HG03439 (cell line): ENCODE measurements at regions not wholly inside any gene's neighbourhood (a gene's known extent, or its start where the extent isn't known, plus 50 kb on each side); places are given as distances from the start of the nearest gene placed in this dataset.
"Not testable (repeated sequence)": the region's sequence is repeated elsewhere in the genome, so short reads cannot be mapped to it uniquely, and the experiment has no call there.

Experiments used
- ATAC-seq: cut with Tn5 transposase; IDR thresholded peaks from one replicate; pipeline ENCODE4 v1.9.1; 2021; ENCODE audit warnings: mild to moderate bottlenecking, moderate library complexity; ENCODE audit not compliant: unreplicated experiment

DNA sequence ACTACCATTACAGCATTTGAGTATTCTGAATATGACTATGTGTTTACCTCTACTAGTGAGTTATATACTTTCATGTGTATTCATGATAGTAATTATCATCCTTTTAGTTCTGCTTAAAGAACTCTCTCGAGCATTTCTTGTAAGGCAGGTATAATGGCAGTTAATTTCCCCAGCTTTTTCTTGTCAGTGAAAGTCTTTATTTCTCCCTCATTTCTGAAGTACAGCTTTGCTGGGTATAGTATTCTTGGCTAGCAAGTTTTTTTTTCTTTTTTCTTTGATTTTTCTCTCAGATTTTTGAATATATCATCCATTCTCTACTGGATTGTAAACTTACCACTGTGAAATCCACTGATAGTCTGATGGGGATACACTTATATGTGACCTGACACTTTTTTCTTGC, 165.9 kb upstream of the ARHGAP5 start:
- ATAC-seq: no peak

DNA sequence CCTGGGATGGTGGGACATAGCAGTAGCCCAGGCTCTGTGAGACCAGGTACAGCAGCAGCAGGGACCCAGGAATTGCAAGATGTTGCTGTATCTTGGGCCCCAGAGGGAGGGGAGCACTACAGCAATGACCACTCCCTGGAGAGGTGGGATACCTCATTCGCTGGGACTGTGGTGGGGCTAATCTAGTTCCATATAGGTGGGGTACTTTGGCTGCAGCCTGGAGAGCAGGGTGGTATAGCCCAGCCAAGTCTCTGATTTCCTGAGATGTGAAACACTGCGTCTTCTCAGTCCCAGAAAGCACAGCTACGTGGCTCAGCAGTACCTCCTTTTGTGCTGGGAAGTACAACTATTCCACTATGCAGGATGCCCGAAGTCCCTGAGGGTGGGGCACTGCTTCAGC, 163.7 kb upstream of the ARHGAP5 start:
- ATAC-seq: no peak

DNA sequence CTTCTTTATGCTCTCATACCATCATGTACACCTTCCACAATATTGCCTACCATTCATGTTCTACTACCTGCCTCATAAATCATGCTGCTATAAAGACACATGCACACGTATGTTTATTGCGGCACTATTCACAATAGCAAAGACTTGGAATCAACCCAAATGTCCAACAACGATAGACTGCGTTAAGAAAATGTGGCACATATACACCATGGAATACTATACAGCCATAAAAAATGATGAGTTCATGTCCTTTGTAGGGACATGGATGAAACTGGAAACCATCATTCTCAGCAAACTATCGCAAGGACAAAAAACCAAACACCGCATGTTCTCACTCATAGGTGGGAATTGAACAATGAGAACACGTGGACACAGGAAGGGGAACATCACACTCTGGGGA, 158.8 kb upstream of the ARHGAP5 start:
- ATAC-seq: not testable (repeated sequence)

DNA sequence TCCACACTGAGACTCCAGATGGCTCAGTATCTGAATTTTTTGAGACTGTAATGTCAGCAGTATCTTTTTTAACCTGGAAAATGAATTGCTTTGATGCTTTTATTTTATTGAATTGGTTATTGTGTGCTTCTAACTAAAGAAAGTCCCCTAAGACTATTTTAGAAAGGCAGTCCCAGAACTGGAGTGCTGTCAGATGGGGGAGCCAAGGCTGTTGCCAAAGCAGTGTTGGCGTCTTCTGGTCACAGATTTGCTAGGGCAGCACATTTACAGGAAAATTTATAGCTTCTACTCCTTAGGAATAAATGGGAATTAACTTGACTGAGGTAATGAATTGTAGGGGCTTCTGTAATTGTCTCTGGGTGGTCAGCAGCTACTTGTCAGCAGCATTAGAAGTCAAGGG, 157.1 kb upstream of the ARHGAP5 start:
- ATAC-seq: no peak

GRCh38 chr14:31920989-31921650, 156.0 kb upstream of the ARHGAP5 start:
- ATAC-seq: no peak

GRCh38 chr14:31921721-31922120, 155.4 kb upstream of the ARHGAP5 start:
- ATAC-seq: no peak

DNA sequence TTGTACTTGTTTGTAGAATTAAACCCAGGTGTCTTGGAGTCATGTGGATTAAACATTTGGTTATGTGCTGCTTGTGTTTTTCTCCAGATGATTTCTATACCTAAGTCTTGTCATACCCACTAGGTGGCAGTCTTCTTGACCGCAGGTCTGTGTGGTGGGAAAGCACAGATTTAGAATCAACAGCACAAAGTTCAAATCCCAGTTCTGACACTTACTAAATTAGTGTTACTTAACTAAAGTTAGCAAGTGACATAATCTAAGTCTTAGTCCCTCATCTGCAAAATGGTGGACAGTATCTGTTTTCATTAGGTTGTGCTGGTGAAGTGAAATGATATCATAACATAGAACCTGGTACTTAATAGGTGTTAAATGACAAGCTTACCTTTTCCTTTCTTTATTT, 151.0 kb upstream of the ARHGAP5 start:
- no peak for ATAC-seq

- no peak for ATAC-seq
Measured at GRCh38 chr14:31926652-31927347, 150.3 kb upstream of the ARHGAP5 start.

GRCh38 chr14:31927348-31927832, 149.7 kb upstream of the ARHGAP5 start:
- no peak for ATAC-seq

- ATAC-seq: no peak
Measured at GRCh38 chr14:31930070-31930469, 147.0 kb upstream of the ARHGAP5 start.

DNA sequence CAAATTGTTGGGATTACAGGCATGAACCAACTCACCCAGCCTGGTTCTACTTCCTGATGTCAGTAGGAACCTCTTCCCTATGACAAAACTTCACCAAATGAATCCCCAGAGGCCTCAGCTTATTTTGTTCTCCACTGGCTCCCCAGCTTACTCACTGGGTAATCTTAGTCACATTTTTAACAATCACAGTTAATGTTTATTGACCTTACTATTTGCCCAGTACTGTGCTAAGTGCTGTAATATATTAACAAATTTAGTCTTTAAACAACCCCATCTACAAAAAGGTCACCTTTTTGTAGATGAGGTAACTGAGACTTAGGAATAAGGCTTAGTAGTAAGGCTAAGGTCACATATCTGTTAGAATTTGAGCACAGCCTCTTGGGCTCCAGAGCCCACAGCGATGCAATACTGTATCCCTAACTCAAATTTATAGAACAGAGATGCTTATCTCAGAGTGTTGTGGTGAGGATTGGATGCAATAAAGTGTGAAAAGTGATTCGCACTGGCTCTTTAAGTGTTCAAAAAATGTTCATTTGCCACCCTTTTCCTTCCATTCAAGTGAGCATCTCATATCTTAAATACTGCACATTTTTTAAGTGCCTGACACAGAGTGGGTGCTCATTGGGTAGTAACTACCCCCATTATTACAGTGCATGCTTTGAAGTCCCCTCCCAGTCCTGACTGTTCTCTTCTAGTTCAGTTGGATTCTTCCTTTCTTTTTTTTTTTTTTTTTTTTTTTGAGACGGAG, 146.4 kb upstream of the ARHGAP5 start:
- no peak for ATAC-seq

- ATAC-seq: no peak
Measured at GRCh38 chr14:31932675-31933074, 144.4 kb upstream of the ARHGAP5 start.

GRCh38 chr14:31933716-31934115, 143.4 kb upstream of the ARHGAP5 start:
- no peak for ATAC-seq

GRCh38 chr14:31934767-31935266, 142.3 kb upstream of the ARHGAP5 start:
- no peak for ATAC-seq

GRCh38 chr14:31935391-31935790, 141.7 kb upstream of the ARHGAP5 start:
- ATAC-seq: no peak

DNA sequence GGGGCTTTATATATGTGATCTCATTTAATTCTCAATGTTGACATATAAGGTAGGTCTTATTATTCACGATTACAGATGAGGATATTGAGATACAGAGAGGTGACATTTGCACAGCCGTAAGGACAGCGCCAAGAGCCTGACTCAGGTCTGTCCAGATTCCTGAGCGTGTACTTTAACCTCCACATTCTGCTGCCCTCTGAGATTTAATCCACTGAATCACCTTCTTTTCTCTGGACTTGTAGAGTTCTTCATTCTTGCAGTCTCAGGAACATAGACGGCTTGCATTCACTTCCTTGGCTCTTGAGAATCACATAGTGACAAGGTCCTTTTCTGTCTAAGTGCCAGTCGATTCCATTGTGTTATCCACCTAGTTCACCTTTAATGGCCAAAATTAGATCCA, 141.0 kb upstream of the ARHGAP5 start:
- no peak for ATAC-seq

DNA sequence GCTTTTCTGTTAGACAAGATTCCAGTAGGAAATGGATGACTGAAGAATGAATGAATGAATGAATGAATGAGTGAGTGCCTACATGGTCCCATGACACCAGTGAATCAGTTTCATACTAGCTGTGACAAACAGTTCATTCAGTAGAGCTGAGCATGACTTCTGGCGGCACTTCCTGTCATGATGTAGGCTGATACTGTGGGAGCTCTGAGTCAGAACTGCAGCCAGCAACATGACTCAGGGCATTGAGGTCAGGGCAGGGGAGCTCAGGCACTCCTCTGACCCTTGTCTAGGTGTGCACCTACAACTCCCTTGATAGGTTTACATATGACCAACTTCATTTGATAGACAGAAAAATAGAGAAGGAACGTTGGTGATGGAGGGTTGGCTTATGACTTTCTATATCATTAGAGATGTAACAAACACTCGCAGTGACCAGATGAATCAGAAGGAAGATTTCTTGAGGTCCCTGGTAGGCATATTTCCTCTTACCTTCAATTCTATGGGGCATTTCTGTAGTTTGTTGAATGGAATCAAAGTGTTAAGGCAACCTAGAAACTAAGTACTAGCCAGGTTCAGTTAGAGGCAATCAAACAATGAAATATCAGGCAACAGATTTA, 139.3 kb upstream of the ARHGAP5 start:
- peak; percentile 100 for ATAC-seq

- no peak for ATAC-seq
Measured at GRCh38 chr14:31939934-31940333, 137.2 kb upstream of the ARHGAP5 start.

DNA sequence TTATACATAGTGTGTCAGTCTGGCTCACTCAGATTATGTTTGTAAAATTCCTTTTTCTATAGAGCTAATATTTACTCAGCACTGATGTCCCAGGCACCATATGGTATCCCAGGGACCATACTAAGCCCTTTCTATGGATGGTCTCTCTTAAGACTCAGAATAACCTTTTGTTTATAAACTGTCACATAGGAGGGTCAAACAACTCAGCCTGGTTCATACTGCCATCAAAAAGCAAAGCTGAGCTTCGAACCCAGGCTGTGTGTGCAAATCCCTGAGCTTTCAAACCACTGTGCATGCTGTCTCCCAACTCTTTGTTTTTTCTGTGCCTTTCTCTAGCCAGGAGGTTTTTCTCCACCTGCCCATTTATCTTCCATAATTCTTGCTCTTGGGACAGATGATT, 135.6 kb upstream of the ARHGAP5 start:
- ATAC-seq: no peak

DNA sequence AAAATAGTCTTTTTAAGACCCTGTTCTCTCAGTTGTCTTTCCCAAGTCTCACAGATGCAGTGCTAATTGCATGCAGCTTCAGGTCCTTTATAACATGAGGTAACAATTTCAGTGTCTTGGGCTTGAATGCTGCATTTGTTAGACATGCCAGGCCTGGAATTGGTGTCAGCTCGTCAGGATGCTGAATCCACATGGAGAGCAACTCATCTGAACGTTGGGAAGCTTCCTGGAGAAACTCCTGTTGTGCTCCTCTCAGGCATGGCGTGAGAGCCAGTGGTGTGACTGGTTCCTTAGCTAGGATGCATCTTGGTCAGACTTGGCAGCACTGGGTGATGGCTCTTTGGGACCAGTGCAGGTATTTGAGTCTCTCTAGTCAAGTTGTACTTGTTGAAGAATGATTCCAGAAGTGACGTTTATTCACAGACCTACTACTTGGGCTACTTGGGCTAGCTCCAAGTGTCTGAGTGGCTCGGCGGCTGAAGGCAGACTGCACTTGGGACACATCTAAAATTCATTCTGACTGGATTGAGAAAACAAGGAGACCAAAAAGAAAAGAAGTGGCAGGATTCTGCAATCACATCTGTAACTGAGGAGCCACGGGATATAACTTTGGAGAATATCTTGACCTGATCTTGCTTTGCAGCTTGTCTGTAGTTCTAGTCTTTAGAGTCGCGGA, 134.8 kb upstream of the ARHGAP5 start:
- no peak for ATAC-seq
